Non-pigmented ciliary epithelial cell (primary cell): ENCODE measurements at regions not wholly inside any gene's neighbourhood (a gene's known extent, or its start where the extent isn't known, plus 50 kb on each side); places are given as distances from the start of the nearest gene placed in this dataset.
"Not testable (repeated sequence)": the region's sequence is repeated elsewhere in the genome, so short reads cannot be mapped to it uniquely, and the experiment has no call there.

Source experiments
- DNase-seq: peaks from one replicate; pipeline ENCODE4 v3.0.0-alpha.2; 2010; ENCODE audit warnings: low read depth

GRCh38 chr21:15119486-15119885, 54.7 kb upstream of the NRIP1 start:
- no peak for DNase-seq

DNA sequence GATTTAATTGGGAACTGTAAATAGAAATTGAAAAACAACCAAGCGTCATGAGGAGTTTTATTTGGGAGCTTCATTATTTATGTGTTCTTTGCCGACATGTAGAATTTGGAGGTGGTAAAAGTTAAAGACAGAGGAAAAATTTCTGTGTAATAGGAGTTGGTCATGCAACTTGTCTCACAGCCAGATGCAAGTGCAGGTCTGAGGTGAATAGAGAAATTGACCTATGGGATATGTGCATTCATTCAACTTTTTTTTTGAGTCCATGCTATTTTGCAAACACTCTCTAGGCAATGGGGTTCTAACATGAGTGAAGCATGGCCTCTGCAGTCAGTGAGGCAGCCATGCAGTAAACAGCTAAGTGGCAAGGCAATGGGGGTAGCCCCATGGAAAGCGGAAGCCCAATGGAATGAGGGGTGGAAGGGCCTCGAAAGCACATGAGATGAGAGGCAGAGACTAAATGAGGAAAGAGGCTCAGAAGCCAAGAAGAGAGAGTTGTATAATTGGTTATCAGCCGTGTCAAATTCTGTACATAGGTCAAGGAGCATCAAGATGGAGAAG, 56.4 kb upstream of the NRIP1 start:
- no peak for DNase-seq

GRCh38 chr21:15121655-15122120, 56.9 kb upstream of the NRIP1 start:
- peak; percentile 24 for DNase-seq

DNA sequence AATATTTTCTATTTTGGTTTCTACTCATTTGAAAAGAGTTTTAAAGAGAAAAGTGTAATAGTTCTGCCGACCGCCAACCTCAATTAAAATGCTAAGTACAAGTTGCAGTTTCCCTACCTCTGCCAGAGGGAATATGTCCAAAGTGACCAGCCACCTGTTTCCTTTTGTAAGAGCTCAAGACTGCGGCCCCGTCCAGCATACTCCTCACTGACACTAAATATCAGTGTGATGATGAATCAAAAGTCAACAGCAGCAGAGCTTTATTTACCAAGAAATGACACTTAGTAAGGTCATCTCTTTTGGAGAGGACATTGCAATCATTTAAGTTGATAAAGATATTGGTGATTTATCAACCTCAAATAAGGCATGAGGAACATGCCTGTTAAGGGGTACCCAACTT, 57.4 kb upstream of the NRIP1 start:
- DNase-seq, result no peak

DNA sequence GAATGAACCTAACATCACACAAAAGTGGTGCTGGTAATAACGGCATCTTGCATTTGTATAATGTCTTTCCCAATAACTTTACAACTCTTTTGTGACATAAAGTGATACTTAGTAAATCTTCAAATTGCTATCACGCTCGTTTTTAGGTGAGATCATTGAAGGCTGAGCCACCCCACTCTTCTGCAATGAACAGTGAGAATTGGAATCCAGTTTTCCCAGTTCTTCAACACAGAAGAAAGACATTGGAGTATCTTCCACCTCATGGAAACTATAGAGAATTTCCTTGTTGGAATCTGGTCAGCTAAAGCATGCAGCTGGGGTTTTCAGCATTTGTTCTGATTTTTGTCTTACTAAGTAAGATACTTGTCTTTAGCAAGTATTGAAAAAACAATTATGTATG, 59.9 kb upstream of the NRIP1 start:
- no peak for DNase-seq

DNA sequence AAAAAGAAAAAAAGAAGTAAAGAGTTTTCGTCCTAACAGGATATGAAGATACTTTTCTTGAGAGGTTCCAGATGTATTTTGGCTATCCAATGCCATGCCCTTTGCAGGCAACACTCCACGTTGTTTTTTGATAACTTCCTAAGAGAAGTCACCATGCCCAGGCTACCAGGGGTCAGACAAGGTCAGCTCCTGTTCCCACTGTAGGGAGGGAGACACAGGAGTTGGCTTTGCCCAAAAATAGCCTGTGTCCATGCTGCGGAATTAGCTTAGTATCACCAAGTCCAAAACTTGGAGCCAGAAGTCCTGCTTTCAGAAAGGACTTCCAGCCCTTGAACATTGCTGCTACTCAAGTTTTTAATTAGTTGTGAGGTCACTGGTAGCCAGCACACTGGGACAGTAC, 62.1 kb upstream of the NRIP1 start:
- no peak for DNase-seq

GRCh38 chr21:15127437-15127836, 62.6 kb upstream of the NRIP1 start:
- no peak for DNase-seq

DNA sequence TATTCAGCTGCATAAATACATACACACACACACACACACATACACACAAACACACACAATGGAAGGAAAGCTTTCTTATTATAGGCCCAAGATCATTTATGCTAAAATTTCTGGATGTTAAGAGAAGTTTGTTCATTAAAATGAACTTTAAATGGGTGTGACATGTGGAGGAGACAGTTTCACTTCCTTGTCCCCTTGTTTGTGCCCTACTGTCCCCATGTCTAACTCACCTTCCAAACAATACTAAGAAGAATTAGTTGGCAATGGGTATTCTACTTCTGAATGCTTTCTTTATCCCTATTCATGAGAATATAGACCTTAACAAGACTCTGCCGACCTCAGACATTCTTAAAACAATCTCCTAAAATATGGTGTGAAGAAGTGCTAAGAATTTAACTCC, 63.5 kb upstream of the NRIP1 start:
- no peak for DNase-seq

GRCh38 chr21:15128714-15129113, 63.9 kb upstream of the NRIP1 start:
- DNase-seq, result not testable (repeated sequence)

GRCh38 chr21:15130326-15130725, 65.5 kb upstream of the NRIP1 start:
- no peak for DNase-seq

DNA sequence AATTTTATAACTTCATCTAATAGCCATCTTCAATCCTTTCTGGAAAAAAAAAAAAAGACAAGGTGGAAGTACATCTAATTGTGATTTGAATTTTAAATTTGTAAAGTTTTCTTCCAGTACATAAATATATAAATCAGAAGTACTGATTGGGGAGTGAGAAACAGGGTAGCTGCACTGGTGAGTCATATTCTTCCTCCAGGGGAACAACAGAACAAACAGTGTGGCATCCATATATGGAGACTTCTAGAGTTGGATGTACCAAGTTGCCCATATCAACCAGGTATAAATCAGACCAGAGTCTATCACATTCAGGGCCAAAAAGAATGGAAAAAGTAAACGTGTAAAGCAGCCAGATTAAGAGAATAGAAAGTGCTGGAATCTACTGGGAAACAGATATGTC, 66.0 kb upstream of the NRIP1 start:
- DNase-seq, result no peak

- DNase-seq, result no peak
Measured at GRCh38 chr21:15132781-15133180, 68.0 kb upstream of the NRIP1 start.

DNA sequence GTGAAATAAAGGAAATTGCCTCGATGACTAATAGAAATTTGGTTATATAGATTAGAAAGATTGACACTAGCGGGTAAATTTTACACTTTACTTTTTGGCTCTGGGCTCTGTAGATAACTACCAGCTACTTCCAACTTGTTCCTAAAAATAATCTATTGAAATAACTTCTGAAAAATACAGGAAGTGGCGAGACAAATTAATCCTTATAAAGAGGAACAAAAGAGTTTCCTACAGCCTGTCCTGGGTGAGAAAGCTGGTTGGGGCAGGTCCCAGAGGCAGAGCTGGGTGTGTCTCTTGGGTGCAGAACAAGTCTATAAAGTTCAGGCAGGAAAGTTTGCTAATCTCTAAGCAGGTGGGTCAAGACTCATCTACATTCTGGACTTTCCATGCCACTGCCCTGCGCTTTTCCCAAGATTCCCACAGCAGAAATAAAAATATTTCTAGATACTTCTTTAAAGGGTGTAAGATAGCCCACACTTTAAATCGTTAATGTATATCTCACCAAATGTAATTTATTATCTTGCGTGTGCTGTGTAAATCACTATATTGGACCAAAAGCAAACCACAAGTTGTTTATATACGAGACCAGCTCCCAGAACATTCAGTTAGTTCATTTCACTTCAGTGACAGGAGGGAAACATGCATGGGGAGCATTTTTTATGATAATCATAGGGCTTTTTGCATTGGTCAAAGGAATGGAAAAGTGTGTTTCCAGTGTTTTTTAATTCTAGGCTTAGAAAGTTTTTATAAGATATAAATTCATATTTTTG, 70.1 kb upstream of the NRIP1 start:
- no peak for DNase-seq

DNA sequence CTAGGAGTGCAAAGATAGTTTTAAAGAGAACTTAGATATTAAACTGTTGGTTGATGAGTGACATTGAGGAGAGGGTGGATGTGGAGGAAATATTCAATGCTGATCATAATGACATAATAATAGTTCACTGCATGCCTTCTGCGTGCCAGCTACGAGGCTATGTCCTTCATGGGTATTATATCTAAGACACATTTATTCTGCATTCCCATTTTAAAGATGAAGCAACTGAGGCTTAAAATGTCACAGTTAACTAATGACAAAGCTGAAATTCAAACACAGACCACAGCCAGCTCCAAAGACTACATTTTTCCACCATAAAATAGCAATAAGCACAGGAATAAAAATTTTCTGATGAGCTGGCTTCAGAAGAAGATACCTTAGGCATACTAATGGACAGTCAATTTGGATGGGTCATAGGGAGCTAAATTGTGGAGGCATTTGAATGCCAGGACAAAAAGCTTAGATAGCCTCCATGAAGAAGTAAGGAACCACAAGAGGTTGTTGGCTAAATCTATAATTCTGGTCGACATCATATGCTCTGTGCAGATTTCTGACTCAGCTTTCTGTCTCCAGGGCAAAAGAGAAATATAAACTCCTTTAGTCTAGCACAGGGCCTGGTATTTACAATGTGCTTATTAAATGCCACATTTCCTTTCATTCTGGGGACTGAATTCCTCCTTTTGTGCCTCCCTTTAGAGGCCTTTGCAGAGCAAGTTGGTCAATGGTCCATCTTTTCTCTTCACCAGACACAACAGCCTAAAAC, 71.2 kb upstream of the NRIP1 start:
- DNase-seq, result no peak

DNA sequence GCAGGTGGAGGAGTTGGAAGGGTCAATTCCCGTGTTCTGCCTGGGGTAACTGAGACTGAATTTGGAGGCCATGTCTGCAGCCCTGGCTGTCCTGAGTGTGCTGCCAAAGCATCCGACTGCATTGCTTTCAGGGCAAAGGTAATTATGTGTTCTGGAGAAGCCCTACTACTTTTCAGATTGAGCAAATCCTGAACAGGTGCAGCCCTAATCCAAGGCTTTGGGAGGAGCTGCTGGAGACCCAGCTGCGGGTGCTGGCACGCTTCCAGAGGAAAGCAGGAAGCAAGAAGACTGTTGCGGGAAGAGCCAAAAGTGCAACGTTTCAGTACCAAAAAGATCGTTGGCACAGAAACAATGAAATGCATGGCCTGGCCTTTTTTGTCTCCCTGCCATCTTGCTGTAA, 73.7 kb upstream of the NRIP1 start:
- no peak for DNase-seq

DNA sequence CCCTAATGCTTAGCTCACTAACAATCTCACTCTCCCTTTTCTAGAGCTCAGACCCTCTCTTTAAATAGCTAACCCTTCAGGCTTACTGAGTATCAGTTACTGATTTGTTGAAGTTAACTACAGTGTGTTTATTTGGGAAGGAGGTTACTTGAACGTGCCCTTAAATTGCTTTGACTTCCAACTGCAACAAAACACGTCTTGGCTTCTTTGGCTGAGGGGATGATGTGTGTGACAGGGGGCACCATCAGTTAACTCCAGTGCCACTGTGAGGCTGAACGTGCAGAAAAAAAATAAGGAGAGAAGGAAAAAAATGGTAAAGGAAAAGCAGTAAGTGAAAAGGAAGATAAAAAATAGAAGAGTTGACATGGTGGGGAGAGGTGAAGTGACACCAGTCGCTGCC, 75.1 kb upstream of the NRIP1 start:
- no peak for DNase-seq

GRCh38 chr21:15140321-15141019, 75.7 kb upstream of the NRIP1 start:
- DNase-seq, result no peak

DNA sequence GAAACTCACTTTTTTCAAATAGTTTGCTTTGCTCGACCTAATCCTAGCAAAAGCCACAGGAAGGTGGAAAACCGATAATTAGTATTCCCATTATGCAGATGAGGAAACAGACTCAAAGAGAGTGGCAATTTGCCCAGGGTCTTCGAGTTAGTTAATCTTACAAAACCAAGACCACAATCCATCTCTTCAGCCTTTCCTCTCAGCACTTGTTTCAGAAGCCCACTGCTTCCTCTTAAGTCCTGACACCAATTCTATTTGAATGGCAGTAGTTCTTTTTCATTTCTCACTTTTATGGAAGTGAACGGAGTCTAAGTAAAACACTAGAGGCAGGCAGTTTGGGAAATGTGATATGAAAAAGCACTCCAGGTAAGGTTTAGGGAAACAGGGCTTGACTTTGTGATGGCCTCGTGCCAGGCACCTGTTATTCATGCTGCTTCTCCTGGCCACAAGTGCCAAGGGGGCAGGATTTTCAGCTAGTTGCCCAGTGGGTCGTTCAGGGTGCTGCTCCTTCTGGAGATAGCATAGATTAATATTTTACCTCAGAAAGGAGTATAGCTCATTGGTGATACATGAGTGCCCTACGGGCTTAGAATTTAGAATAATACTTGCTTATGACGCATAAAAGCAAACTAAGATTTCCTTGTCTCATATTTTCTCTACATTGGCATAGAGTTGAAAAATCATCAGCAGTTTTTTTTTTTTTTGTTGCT, 76.6 kb upstream of the NRIP1 start:
- DNase-seq, result no peak

DNA sequence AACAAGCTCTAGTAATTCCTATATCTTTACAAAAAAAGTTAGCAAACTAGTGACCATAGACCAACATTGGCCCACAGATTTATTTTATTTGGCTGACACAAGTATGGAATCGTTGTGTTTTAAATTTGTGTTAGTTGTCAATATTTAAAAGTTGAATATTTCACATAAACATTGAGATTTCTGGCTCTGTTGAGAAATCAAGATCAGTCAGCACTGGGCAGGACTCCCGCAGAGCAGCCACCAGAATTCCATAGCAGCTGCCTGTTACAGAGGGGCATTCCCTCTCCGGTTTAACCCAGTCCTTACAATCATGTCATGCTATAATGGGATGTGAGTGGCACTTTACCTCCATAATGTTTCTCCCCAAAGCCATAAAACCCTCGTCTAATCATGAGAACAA, 79.2 kb upstream of the NRIP1 start:
- no peak for DNase-seq

GRCh38 chr21:15148437-15148836, 83.6 kb upstream of the NRIP1 start:
- no peak for DNase-seq

DNA sequence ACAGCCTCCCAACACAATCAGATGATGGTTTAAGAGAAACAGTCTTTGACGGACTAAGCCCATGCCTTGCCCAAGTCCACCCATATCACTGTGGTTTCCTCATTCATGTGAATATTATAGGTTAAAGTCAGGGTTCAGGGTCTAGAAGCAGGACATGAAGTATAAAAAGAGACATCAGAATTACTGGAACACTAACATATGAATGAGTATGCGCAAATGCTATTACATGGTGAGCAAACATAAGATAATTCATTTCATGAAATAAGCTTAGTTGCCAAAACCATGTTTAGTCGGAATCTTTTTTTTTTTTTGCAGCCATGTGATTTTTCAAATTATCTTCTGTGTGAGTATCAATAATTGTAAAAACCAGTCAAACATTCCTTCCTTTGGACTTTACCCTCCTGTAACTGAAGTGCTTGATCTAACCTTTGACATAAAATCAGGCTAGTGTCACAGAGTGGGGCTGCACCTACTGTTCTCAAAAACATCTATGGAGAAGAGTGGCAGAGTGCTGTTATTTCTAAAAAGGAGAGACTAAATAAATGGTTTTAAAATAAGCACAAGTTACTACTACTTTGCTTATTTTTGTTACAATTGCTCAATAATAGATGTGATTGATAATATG, 84.9 kb upstream of the NRIP1 start:
- DNase-seq, result no peak
